Lower lobe of right lung (tissue), 2 donors: ENCODE measurements at regions not wholly inside any gene's neighbourhood (a gene's known extent, or its start where the extent isn't known, plus 50 kb on each side); places are given as distances from the start of the nearest gene placed in this dataset.

Experiments
- ATAC-seq, 2 donors: fragments of 200-7000 bp; cut with Tn5 transposase; one replicate each; pipeline ENCODE4 v1.9.1; 2020 to 2022; ENCODE audit warnings: mild to moderate bottlenecking in 2 of 2, moderate library complexity in 2 of 2
- DNase-seq: peaks from one replicate; pipeline ENCODE4 v3.0.0-alpha.2; 2020
- H3K27ac ChIP-seq: fragments of 200-600 bp; one replicate; pipeline ENCODE4 v1.8.0; 2022
- H3K27me3 ChIP-seq: fragments of 200-600 bp; one replicate; pipeline ENCODE4 v1.8.0; 2022; ENCODE audit warnings: low read depth
- H3K36me3 ChIP-seq: fragments of 200-600 bp; one replicate; pipeline ENCODE4 v1.8.0; 2022; ENCODE audit warnings: mild to moderate bottlenecking
- H3K4me1 ChIP-seq: fragments of 200-600 bp; one replicate; pipeline ENCODE4 v1.8.0; 2022
- H3K4me3 ChIP-seq: fragments of 200-600 bp; one replicate; pipeline ENCODE4 v1.8.0; 2022; ENCODE audit warnings: mild to moderate bottlenecking
- H3K9me3 ChIP-seq: fragments of 200-600 bp; one replicate; pipeline ENCODE4 v1.8.0; 2022
- intact Hi-C: fragments of 100-400 bp; cut with DNase I; formaldehyde crosslinking; loops from one replicate; pipeline ENCODE4 v1.11.0; 2022
- TF ChIP-seq, protein P1 (sequence below): fragments of 200-600 bp; IDR thresholded peaks from one replicate; pipeline ENCODE4 v1.8.0; 2022; ENCODE audit warnings: antibody characterized with exemption, mild to moderate bottlenecking
- donor health status: DM: no; HTN: yes; CAD: no; lungs with severe emphysema.

- no peaks in the 10 kb centered on the region for H3K36me3 ChIP-seq
- DNase-seq (no peak), ATAC-seq (no peak)
- TF ChIP-seq, protein P1, sequence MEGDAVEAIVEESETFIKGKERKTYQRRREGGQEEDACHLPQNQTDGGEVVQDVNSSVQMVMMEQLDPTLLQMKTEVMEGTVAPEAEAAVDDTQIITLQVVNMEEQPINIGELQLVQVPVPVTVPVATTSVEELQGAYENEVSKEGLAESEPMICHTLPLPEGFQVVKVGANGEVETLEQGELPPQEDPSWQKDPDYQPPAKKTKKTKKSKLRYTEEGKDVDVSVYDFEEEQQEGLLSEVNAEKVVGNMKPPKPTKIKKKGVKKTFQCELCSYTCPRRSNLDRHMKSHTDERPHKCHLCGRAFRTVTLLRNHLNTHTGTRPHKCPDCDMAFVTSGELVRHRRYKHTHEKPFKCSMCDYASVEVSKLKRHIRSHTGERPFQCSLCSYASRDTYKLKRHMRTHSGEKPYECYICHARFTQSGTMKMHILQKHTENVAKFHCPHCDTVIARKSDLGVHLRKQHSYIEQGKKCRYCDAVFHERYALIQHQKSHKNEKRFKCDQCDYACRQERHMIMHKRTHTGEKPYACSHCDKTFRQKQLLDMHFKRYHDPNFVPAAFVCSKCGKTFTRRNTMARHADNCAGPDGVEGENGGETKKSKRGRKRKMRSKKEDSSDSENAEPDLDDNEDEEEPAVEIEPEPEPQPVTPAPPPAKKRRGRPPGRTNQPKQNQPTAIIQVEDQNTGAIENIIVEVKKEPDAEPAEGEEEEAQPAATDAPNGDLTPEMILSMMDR, result no peak
- no peaks in the 10 kb centered on the region for H3K9me3 ChIP-seq
- H3K27me3 ChIP-seq, result peaks cover 17% of the 10 kb centered on the region
- no peak overlapping the region for H3K4me3 ChIP-seq
- no peak overlapping the region for H3K27ac ChIP-seq
- intact Hi-C loops, result no loop called here
- no peaks in the 10 kb centered on the region for H3K4me1 ChIP-seq
These were observed 374.8 kb upstream of the MYT1L start for GRCh38 chr2:2705871-2706270.

DNA sequence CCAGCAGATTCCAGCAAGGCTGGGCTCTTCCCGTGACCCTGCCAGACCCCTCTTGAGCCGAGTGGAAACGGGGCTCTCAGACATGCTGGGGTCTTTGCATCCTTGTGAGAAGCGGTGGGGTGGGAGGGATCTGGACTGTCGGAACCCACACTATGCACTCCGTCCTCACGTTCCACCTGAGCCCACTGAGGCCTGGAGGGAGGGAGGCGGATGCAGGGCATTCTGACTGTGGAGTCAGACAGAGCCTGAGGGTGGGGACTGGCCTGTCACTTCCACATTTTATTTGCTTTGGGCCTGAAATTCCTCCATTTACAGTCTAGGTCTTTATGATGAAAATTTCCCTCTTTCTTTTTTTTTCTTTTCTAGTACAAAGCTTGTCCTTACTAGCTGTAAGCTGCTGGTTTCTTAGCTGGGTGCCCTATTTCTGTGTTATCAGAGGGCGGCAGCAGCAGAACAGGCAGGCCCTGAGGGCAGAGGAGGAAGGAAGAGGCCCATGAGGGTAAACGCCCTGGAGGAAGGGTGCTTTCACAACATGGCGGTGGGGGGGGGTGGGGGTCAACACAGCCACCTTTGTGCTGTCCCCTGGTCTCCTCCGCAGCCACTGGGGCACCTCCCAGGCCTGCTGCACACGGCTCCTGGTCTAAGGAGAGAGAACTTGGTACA lies 373.5 kb upstream of the MYT1L start:
- Histone ChIP-seq H3K27ac (no peak overlapping the region), H3K36me3 (no peaks in the 10 kb centered on the region), H3K9me3 (no peaks in the 10 kb centered on the region), H3K27me3 (peaks cover 17% of the 10 kb centered on the region), H3K4me3 (no peak overlapping the region), H3K4me1 (no peaks in the 10 kb centered on the region)
- intact Hi-C loops, result no loop called here
- TF ChIP-seq, protein P1, result no peak
- DNase-seq (no peak), ATAC-seq (no peak)

GRCh38 chr2:2703762-2704427 lies 372.8 kb upstream of the MYT1L start:
- ATAC-seq, result no peak
- DNase-seq, result no peak
- Histone ChIP-seq H3K9me3 (no peaks in the 10 kb centered on the region), H3K27me3 (peaks cover 17% of the 10 kb centered on the region), H3K27ac (no peak overlapping the region), H3K36me3 (no peaks in the 10 kb centered on the region), H3K4me1 (no peaks in the 10 kb centered on the region), H3K4me3 (no peak overlapping the region)
- TF ChIP-seq, protein P1, result no peak
- intact Hi-C loops, result no loop called here

DNA sequence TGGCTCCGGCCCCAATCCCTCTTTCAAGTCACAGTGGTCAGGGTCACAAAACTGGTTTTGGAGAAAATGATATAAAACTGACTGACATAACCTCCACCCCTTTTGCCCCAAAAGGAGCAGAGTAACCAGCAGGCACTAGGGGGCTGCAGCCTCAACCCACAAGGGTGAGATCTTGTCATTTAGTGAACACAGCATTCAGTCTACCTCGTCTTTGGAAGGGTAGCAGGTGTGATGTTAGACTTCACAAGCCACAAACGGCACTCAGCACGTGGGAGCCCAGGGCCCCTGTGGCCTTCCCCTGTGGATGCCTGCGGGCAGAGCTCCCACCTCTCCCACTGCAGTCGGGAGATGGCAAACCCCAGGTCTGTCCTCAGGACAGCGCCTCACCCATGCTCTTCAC lies 372.1 kb upstream of the MYT1L start:
- Histone ChIP-seq H3K4me1 (no peaks in the 10 kb centered on the region), H3K27ac (no peak overlapping the region), H3K36me3 (no peaks in the 10 kb centered on the region), H3K9me3 (no peaks in the 10 kb centered on the region), H3K4me3 (no peak overlapping the region), H3K27me3 (peaks cover 17% of the 10 kb centered on the region)
- no peak for ATAC-seq
- TF ChIP-seq, protein P1, result no peak
- intact Hi-C loops, result no loop called here
- no peak for DNase-seq

DNA sequence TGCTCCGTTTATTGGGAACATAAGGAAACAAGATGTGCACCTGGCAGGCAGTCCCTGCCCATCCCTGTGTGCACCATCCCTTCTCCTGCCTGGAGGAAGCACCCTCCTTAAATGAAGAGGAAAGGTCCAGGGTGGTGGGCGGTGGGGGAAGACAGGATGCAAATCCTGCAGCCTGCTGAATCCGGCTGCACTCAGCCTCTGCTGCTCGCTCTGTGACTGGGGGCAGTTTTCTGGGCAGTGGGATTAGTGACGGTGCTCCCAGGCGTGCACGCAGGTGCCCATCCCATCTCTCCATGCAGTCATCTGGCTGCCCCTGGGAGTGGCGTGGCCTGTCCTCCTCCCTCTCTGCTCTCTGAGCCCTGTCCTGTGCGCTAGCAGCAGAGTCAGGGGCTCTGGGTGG lies 371.3 kb upstream of the MYT1L start:
- no peaks in the 10 kb centered on the region for H3K4me1 ChIP-seq
- no peak for DNase-seq
- TF ChIP-seq, protein P1, result no peak
- no peak for ATAC-seq
- no peaks in the 10 kb centered on the region for H3K36me3 ChIP-seq
- H3K4me3 ChIP-seq, result no peak overlapping the region
- peaks cover 17% of the 10 kb centered on the region for H3K27me3 ChIP-seq
- intact Hi-C loops, result no loop called here
- no peaks in the 10 kb centered on the region for H3K9me3 ChIP-seq
- H3K27ac ChIP-seq, result no peak overlapping the region
